ENCODE measurements at regions not wholly inside any gene's neighbourhood (a gene's known extent, or its start where the extent isn't known, plus 50 kb on each side); places are given as distances from the start of the nearest gene placed in this dataset.

DNA sequence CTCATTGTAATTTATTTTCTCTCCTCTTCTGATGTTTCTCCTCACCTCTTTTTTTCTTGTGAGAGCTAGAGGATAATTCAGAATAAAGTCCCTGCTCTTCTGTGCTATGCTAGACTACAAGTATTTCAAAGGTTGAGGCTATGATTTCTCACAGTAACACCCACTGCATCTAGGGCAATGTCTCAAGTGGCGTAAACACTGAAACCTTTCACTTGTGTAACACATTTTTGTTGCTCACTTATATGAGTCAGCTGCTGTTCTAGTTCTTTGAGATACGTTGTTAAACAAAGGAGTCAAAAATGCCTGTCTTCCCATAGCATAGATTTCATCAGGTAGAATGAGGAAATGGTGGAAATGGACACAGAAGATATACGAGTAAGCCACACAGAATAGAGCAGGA lies 305.1 kb upstream of the PITRM1 start:
- TF ChIP-seq, protein P1, sequence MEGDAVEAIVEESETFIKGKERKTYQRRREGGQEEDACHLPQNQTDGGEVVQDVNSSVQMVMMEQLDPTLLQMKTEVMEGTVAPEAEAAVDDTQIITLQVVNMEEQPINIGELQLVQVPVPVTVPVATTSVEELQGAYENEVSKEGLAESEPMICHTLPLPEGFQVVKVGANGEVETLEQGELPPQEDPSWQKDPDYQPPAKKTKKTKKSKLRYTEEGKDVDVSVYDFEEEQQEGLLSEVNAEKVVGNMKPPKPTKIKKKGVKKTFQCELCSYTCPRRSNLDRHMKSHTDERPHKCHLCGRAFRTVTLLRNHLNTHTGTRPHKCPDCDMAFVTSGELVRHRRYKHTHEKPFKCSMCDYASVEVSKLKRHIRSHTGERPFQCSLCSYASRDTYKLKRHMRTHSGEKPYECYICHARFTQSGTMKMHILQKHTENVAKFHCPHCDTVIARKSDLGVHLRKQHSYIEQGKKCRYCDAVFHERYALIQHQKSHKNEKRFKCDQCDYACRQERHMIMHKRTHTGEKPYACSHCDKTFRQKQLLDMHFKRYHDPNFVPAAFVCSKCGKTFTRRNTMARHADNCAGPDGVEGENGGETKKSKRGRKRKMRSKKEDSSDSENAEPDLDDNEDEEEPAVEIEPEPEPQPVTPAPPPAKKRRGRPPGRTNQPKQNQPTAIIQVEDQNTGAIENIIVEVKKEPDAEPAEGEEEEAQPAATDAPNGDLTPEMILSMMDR (IDR thresholded peaks at IDR 0.05; ENCODE audit: low read depth, low read length, missing control alignments) = no peak
- H3K4me3 ChIP-seq (replicated peaks; ENCODE audit: low read depth, low read length) = no peak overlapping the region
- DNase-seq (ENCODE audit: extremely low read depth, low read depth) = no peak

DNA sequence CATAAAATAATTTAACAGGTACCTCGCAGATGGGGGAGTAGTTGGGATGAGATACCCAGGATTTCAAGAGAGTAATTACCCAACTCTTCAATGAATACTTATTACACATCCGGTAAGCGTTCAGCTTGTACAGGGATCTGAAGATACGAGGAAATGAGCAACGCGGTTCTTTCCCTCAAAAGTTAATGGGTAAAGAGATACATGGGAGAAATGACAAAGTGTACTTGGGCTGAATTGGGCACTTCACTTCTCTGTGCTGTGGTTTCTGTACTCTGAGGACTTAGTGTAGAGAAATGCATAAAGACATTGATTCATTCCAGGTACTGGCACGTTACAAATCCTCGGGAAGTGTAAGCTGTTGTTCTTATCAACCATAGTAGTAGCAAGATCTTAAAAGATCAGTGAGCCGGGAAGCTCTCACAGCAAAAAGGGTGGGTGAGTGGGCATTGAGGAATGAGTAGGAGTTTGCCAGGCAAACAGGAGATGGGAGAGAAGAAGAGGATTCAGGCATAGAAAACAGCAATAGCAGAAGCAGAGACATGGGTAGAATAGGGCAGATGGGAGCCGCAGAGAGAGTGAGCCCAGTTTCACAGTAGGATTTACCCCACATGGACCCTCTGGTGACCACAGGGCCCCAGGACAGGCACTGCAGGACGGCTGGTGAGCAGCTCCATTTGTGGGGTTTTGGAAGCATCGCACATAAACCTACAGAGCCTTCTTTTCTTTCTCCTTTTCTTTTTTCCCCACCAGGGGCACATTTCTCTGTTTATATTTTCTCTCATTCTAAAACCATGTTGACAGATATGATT lies 304.3 kb upstream of the PITRM1 start:
- H3K4me3 ChIP-seq (replicated peaks; ENCODE audit: low read depth, low read length) = no peak overlapping the region
- no peak for DNase-seq (ENCODE audit: extremely low read depth, low read depth)
- TF ChIP-seq, protein P1 (IDR thresholded peaks at IDR 0.05; ENCODE audit: low read depth, low read length, missing control alignments) = no peak

DNA sequence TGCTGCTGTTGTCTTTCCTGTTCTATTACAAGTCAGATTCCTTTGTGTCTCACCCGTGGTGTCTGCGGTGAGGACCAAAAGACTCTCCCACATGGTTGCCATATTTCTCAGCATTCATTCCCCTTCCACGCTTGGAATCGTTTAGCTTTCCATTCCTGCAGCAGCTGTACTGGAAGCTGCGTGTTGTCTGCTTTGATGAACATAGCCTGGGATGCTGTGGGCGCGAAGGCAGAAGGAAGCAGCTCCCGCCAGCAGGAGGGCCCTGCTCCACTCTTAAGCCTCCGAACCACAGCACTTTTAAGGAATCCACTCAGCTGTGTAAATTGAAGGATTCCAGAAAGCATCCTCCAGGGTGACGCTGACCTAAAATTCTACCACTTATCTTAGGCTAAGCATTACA lies 303.6 kb upstream of the PITRM1 start:
- H3K4me3 ChIP-seq (replicated peaks; ENCODE audit: low read depth, low read length) = no peak overlapping the region
- TF ChIP-seq, protein P1 (IDR thresholded peaks at IDR 0.05; ENCODE audit: low read depth, low read length, missing control alignments) = peak; percentile 6
- DNase-seq (ENCODE audit: extremely low read depth, low read depth) = no peak

DNA sequence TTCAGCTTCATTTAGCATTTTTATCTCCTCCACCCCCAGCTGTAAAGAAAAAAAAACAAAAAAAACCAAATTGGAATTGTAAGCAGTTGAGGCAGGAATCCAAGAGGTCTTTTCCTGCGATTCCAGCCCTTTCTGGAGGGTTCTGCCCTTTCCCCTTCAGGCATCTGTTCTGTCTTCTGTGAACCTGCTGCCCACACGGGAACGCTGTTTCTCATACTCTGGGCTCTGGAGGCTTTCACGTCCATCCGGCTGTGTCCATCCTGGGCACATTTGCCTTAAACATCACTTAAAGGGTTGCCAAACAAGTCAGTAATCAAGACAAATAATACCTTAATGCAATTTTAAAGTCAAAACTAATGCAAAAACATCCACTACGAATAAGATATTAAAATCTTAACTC lies 302.8 kb upstream of the PITRM1 start:
- TF ChIP-seq, protein P1 (IDR thresholded peaks at IDR 0.05; ENCODE audit: low read depth, low read length, missing control alignments) = no peak
- no peak for DNase-seq (ENCODE audit: extremely low read depth, low read depth)
- H3K4me3 ChIP-seq (replicated peaks; ENCODE audit: low read depth, low read length) = no peak overlapping the region

DNA sequence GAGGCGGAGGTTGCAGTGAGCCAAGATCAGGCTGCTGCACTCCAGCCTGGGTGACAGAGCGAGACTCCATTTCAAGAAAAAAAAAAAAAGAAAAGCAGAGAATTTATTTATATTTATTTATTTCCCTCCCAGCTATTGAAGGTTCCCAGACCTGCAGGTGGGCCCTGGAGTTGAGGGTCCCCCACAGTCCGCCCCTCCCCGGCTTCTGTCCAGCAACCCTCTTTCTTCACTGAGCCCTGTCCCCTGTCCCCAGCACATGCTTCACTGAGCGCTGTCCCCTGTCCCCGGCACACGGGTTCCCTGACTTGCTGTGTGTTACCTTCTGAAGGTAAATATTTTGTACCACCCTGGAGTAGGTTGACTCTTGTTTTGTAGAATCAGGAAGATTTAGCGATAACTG lies 301.7 kb upstream of the PITRM1 start:
- TF ChIP-seq, protein P1 (IDR thresholded peaks at IDR 0.05; ENCODE audit: low read depth, low read length, missing control alignments) = no peak
- DNase-seq (ENCODE audit: extremely low read depth, low read depth) = no peak
- no peak overlapping the region for H3K4me3 ChIP-seq (replicated peaks; ENCODE audit: low read depth, low read length)

DNA sequence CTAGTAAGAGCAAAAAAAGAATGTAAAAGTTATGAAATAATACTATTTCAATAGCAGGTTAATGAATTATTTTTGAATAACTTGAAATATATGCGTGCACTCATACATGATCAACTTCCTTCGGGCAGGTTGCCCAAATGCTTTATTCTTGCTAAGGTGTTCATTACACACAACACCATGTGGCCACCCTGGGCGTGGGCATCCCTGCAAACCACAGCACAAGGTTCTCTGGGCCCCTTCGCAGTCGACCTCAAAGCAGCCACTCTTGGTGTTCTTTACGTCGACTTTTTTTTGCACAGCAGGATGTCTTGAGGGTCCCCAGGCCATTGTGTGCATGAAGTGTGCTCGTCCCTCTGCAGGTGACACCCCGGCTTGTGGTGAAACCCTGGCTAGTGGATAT lies 300.7 kb upstream of the PITRM1 start:
- no peak overlapping the region for H3K4me3 ChIP-seq (replicated peaks; ENCODE audit: low read depth, low read length)
- TF ChIP-seq, protein P1 (IDR thresholded peaks at IDR 0.05; ENCODE audit: low read depth, low read length, missing control alignments) = no peak
- DNase-seq (ENCODE audit: extremely low read depth, low read depth) = no peak
